ENCODE measurements at regions not wholly inside any gene's neighbourhood (a gene's known extent, or its start where the extent isn't known, plus 50 kb on each side); places are given as distances from the start of the nearest gene placed in this dataset.

DNA sequence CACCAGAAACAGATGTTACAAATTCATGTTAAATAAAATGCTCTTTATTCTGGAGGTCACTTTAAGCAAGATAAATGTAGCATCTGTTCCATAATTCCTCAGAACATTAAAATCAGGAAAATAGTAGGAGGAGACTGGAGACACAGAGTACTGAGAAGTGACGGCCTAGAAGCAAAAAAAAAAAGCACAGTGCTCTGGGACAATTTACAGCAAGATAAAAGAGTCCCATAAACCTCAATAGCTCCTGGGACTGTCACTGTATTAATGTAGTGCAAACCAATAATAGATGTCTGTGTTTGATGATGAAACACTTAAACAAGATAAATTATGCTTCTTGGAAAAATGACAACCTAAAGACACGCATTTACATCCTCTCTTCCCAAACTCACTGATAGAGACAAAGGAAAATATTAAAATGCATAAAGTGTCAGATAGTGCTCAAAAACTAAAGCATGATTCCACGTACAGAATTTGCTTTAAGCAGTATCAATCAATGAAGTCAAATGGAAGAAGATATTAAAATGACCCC, 338.8 kb upstream of the REG3G start:
- DNase-seq (ENCODE audit: insufficient read length, low spot score) = no peak
- FAIRE-seq = no peak

GRCh38 chr2:78699696-78700095, 325.8 kb upstream of the REG3G start:
- FAIRE-seq (no peak), DNase-seq (ENCODE audit: insufficient read length, low spot score) (no peak)
- no peak for TF ChIP-seq POLR2A (IDR thresholded peaks at IDR 0.05; ENCODE audit: low read depth, low read length)

More for the DNA sequence above, 338.8 kb upstream of the REG3G start:
- no peak for TF ChIP-seq POLR2A (IDR thresholded peaks at IDR 0.05; ENCODE audit: low read depth, low read length)

- no peak for TF ChIP-seq POLR2A (IDR thresholded peaks at IDR 0.05; ENCODE audit: low read depth, low read length)
- DNase-seq (ENCODE audit: insufficient read length, low spot score) = no peak
- FAIRE-seq = no peak
These were observed 324.0 kb upstream of the REG3G start for GRCh38 chr2:78701546-78701945.

- no peak for DNase-seq (ENCODE audit: insufficient read length, low spot score)
- no peak for TF ChIP-seq POLR2A (IDR thresholded peaks at IDR 0.05; ENCODE audit: low read depth, low read length)
- FAIRE-seq = no peak
These were observed 317.6 kb upstream of the REG3G start for GRCh38 chr2:78707776-78708386.

DNA sequence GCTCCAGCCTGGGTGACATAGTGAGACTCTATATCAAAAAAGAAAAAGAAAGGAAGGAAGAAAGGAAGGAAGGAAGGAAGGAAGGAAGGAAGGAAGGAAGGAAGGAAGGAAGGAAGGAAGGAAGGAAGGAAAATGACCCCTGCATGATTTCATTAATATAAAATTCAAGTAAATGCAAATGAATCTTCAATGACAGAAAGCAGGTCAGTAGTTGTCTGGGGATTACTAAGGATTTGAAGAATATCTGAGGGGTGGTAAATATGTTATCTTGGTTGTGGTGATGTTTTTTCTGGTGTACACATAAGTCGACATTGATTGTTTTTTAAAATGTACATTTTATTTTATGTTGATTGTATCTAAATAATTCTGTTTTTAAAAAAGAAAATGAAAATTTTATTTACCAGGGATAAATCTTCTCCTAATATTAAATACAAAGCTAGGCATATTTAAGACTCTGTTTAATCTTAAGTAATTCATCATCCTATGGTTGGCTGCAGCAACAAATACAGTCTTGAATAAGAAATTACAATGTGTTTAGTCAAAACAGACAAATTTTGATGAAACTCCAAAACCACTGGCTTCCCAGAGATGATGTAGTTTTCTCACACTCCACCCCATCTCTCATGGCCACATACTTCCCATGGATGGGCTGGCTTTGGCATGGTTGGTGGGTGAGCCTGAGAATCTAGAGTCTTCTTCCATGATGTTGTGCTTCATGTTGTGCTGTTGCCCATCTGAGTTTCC, 314.7 kb upstream of the REG3G start:
- no peak for FAIRE-seq
- TF ChIP-seq POLR2A (IDR thresholded peaks at IDR 0.05; ENCODE audit: low read depth, low read length) = no peak
- no peak for DNase-seq (ENCODE audit: insufficient read length, low spot score)

GRCh38 chr2:78715293-78715692, 310.2 kb upstream of the REG3G start:
- DNase-seq (ENCODE audit: insufficient read length, low spot score) (no peak), FAIRE-seq (no peak)
- no peak for TF ChIP-seq POLR2A (IDR thresholded peaks at IDR 0.05; ENCODE audit: low read depth, low read length)

DNA sequence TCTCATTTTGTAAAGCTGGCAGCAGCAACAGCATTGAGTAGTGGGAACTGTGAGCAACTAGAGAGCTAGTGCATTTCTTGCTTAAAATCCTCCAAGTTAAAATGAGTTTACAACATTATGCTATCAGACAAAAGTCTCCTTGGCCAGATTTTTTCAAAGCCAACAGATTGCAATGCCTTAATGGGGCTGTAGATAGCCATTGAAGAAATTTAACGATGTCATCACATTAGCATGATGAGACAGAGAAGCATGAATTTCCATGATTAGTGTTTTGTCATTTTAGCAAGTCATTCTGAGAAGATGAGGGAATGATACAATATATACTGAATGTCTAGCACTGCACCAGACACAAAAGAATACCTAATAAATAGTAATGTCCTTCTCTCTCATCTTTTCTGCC, 307.5 kb upstream of the REG3G start:
- FAIRE-seq (no peak), DNase-seq (ENCODE audit: insufficient read length, low spot score) (no peak)
- no peak for TF ChIP-seq POLR2A (IDR thresholded peaks at IDR 0.05; ENCODE audit: low read depth, low read length)

- FAIRE-seq (no peak), DNase-seq (ENCODE audit: insufficient read length, low spot score) (no peak)
- no peak for TF ChIP-seq POLR2A (IDR thresholded peaks at IDR 0.05; ENCODE audit: low read depth, low read length)
These were observed 307.0 kb upstream of the REG3G start for GRCh38 chr2:78718473-78718872.

- TF ChIP-seq POLR2A (IDR thresholded peaks at IDR 0.05; ENCODE audit: low read depth, low read length) = no peak
- DNase-seq (ENCODE audit: insufficient read length, low spot score) (no peak), FAIRE-seq (no peak)
These were observed 304.0 kb upstream of the REG3G start for GRCh38 chr2:78721355-78722033.

DNA sequence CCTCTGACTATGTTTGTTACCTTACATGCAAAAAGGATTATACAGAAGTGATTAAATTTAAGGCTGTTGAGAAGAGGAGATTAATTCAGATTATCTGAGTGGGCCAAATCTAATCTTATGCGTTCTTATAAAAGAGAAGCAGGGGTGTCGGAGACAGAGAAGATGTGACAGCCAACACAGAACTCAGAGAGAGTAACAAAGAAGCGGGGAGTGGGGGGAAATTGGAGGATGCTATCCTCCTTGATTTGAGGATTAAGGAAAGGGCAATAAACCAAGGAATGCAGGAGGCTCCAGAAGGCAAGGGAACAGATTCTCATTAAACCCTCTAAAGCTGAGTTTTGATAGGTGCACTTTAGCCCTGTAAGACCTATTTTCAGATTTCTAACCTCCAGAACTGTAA, 291.3 kb upstream of the REG3G start:
- no peak for FAIRE-seq
- no peak for DNase-seq (ENCODE audit: insufficient read length, low spot score)

DNA sequence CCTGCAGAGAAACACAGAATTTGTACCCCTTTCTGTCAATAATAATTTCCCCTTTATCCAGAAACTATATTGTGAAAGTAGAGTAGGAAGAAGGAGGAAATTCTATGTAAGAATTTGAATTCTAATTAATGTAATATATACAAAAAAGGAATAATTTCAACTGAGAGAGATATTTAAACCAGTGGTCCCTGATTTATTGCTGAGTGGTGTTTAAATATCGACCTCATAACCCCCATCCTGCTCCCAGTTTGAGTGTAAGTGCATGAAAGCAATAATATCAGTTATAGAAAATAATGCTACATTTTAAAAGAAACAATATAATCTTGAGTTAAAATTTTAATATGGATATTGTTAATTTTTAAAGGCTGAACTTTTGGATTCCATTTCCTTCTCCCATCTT, 286.2 kb upstream of the REG3G start:
- no peak for DNase-seq (ENCODE audit: insufficient read length, low spot score)
- no peak for FAIRE-seq
- TF ChIP-seq POLR2A (IDR thresholded peaks at IDR 0.05; ENCODE audit: low read depth, low read length) = no peak

More for the DNA sequence above, 291.3 kb upstream of the REG3G start:
- no peak for TF ChIP-seq POLR2A (IDR thresholded peaks at IDR 0.05; ENCODE audit: low read depth, low read length)

DNA sequence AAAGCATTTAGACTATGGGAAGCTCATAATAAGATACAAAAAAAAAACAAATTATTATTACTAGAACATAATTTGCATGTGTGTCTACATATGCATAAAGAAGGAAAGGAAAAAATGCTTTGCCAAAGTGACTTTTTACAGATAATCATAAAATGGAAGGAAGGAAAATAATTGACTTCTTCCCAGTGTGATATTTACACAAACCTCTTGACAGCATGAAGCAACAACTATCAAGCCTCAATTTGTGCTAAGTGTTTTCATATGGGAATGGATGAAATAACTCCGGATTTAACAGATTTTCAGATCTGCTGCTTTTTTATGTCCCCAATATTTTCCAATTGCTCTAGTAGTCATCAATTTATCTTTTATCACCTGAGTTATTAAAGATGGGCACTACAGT, 275.9 kb upstream of the REG3G start:
- TF ChIP-seq POLR2A (IDR thresholded peaks at IDR 0.05; ENCODE audit: low read depth, low read length) = no peak
- FAIRE-seq (no peak), DNase-seq (ENCODE audit: insufficient read length, low spot score) (no peak)

DNA sequence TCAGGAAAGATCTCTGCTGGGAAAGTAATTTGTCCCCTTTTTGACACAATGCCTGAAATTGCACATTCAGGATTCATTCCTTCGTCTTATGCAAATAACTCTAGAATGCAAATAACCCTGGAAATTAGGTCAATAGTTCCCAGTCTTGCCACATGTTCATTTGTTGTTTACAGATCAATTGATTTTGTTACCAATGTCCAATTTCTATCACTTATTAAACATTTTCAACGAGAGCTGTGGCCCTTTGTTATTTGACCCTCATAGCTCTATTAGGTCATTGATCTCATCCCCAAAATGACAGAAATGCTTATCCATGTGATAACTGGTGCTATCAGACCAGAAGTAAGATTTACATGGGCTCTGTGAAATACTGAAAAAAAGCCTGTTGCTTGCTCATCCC, 275.3 kb upstream of the REG3G start:
- TF ChIP-seq POLR2A (IDR thresholded peaks at IDR 0.05; ENCODE audit: low read depth, low read length) = no peak
- DNase-seq (ENCODE audit: insufficient read length, low spot score) (no peak), FAIRE-seq (no peak)

GRCh38 chr2:78754930-78755329, 270.6 kb upstream of the REG3G start:
- no peak for TF ChIP-seq POLR2A (IDR thresholded peaks at IDR 0.05; ENCODE audit: low read depth, low read length)
- FAIRE-seq = no peak
- DNase-seq (ENCODE audit: insufficient read length, low spot score) = no peak
